ENCODE measurements at regions not wholly inside any gene's neighbourhood (a gene's known extent, or its start where the extent isn't known, plus 50 kb on each side); places are given as distances from the start of the nearest gene placed in this dataset.

GRCh38 chr1:101713760-101714159, 283.0 kb downstream of the OLFM3 start:
- DNase-seq (ENCODE audit: low read depth, low spot score) = no peak
- TF ChIP-seq CTCF (IDR thresholded peaks at IDR 0.05; ENCODE audit: insufficient read depth, low read length, missing control alignments) = no peak
- H3K4me3 ChIP-seq (ENCODE audit: low read depth, low read length) = no peak overlapping the region
- POLR2A ChIA-PET = no interaction called here
- CTCF ChIA-PET = no interaction called here

DNA sequence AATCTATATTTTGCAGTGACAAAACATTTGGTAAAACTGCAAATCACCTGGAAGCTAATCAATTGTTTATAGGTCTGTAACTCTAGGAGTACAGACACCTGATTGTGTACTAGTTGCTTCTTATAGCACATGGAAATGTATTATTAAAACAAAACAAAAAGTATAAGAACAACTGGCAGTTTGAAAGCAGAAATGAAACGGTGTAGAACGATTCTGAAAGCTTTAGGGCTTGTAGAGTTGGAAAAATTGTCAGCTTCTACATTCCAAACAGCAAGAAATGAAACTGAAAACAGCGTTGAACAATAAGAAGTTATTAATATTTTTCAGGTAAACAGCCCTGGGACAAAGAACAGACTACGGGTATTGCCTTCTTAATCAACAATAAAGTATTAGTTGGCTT, 273.3 kb downstream of the OLFM3 start:
- TF ChIP-seq CTCF (IDR thresholded peaks at IDR 0.05; ENCODE audit: insufficient read depth, low read length, missing control alignments) = no peak
- POLR2A ChIA-PET = no interaction called here
- DNase-seq (ENCODE audit: low read depth, low spot score) = no peak
- no peak overlapping the region for H3K4me3 ChIP-seq (ENCODE audit: low read depth, low read length)
- CTCF ChIA-PET = no interaction called here

GRCh38 chr1:101728029-101728428, 268.7 kb downstream of the OLFM3 start:
- ChIA-PET CTCF (no interaction called here), POLR2A (no interaction called here)
- TF ChIP-seq CTCF (IDR thresholded peaks at IDR 0.05; ENCODE audit: insufficient read depth, low read length, missing control alignments) = no peak
- no peak overlapping the region for H3K4me3 ChIP-seq (ENCODE audit: low read depth, low read length)
- no peak for DNase-seq (ENCODE audit: low read depth, low spot score)

GRCh38 chr1:101730559-101730958, 266.2 kb downstream of the OLFM3 start:
- no peak overlapping the region for H3K4me3 ChIP-seq (ENCODE audit: low read depth, low read length)
- no peak for DNase-seq (ENCODE audit: low read depth, low spot score)
- ChIA-PET CTCF (interaction anchor here (1.2 kb wide), 1 partner anchor 10 kb away, joined by 4 read pairs; no protein-coding TSS in a partner anchor), POLR2A (no interaction called here)
- TF ChIP-seq CTCF (IDR thresholded peaks at IDR 0.05; ENCODE audit: insufficient read depth, low read length, missing control alignments) = no peak

- H3K4me3 ChIP-seq (ENCODE audit: low read depth, low read length) = no peak overlapping the region
- POLR2A ChIA-PET = no interaction called here
- no peak for DNase-seq (ENCODE audit: low read depth, low spot score)
- CTCF ChIA-PET = no interaction called here
- no peak for TF ChIP-seq CTCF (IDR thresholded peaks at IDR 0.05; ENCODE audit: insufficient read depth, low read length, missing control alignments)
Observed at GRCh38 chr1:101732261-101732660, 264.5 kb downstream of the OLFM3 start.

- POLR2A ChIA-PET = no interaction called here
- DNase-seq (ENCODE audit: low read depth, low spot score) = no peak
- CTCF ChIA-PET = no interaction called here
- no peak for TF ChIP-seq CTCF (IDR thresholded peaks at IDR 0.05; ENCODE audit: insufficient read depth, low read length, missing control alignments)
- no peak overlapping the region for H3K4me3 ChIP-seq (ENCODE audit: low read depth, low read length)
Observed at GRCh38 chr1:101733340-101733739, 263.4 kb downstream of the OLFM3 start.
